HEK293 (cell line): ENCODE measurements at regions not wholly inside any gene's neighbourhood (a gene's known extent, or its start where the extent isn't known, plus 50 kb on each side); places are given as distances from the start of the nearest gene placed in this dataset.

Experiments
- CTCF ChIP-seq: fragments of 450-650 bp; formaldehyde crosslinking; IDR thresholded peaks from 2 replicates; pipeline ENCODE4 v1.5.1; 2016; ENCODE audit warnings: missing biosample characterization, missing genetic modification characterization
- ZNF580 ChIP-seq: fragments of 450-650 bp; formaldehyde crosslinking; IDR thresholded peaks from 2 replicates; pipeline ENCODE4 v1.5.1; 2016; ENCODE audit warnings: missing biosample characterization, missing genetic modification characterization

GRCh38 chr6:85744433-85744970 lies 101.8 kb upstream of the SYNCRIP start:
- TF ChIP-seq CTCF (tag by site-specific recombination), result no peak
- TF ChIP-seq ZNF580 (tag by site-specific recombination), result no peak
